ENCODE measurements at regions not wholly inside any gene's neighbourhood (a gene's known extent, or its start where the extent isn't known, plus 50 kb on each side); places are given as distances from the start of the nearest gene placed in this dataset.

DNA sequence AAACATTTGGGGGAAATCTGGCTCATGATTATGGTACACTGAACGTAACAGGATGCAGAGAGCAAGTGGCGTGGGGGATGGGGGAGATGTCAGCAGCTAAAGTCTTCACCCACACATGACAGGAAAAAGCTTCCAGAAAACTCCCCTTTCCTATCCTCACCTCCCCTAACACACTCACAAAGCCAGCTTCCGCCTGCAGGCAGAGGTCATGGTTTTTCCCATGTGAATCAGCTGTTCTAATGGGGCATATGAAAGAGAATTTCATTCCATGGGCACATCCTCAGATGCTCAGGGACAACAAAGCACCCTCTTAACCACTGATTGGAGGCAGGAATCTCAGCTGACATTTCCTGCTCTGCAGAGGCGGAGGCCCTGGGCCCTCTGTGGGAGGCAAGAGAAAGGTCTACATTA, 129.1 kb downstream of the TSN start:
- intact Hi-C loops (cut with micrococcal nuclease; ENCODE audit: unreplicated experiment), result no loop called here
- POLR2A ChIA-PET (ENCODE audit: unreplicated experiment), result no interaction called here

GRCh38 chr2:121886059-121886458, 130.6 kb downstream of the TSN start:
- BruUV-seq (replicated peaks), result no TSS peak
- no peaks in the 10 kb centered on the region for H3K9me2 ChIP-seq (ENCODE audit: insufficient read depth)
- ChIA-PET CTCF (no interaction called here), POLR2A (ENCODE audit: unreplicated experiment) (no interaction called here)
- H3K27me3 ChIP-seq (ENCODE audit: insufficient read depth, low read depth), result peaks cover 72% of the 10 kb centered on the region
- H3K9me3 ChIP-seq (ENCODE audit: insufficient read depth, low read depth), result no peaks in the 10 kb centered on the region
- no peak overlapping the region for H3K4me2 ChIP-seq
- no peak for TF ChIP-seq EZH2 (IDR thresholded peaks at IDR 0.05; ENCODE audit: low read depth)
- H3K79me2 ChIP-seq (ENCODE audit: low read depth), result no peaks in the 10 kb centered on the region
- H3F3A ChIP-seq (ENCODE audit: insufficient read depth, low read depth), result no peaks in the 10 kb centered on the region
- H3K4me3 ChIP-seq, result no peak overlapping the region
- no peak for DNase-seq
- no peak overlapping the region for H3K27ac ChIP-seq
- intact Hi-C loops (cut with micrococcal nuclease; ENCODE audit: unreplicated experiment), result no loop called here
- no peaks in the 10 kb centered on the region for H3K36me3 ChIP-seq (ENCODE audit: low read depth)
- H4K20me1 ChIP-seq (ENCODE audit: insufficient read depth), result no peaks in the 10 kb centered on the region
- no peaks in the 10 kb centered on the region for H3K4me1 ChIP-seq (replicated peaks; ENCODE audit: insufficient read depth)
- H2AFZ ChIP-seq, result no peak overlapping the region

More for the DNA sequence above, 129.1 kb downstream of the TSN start:
- CTCF ChIA-PET, result no interaction called here
- H2AFZ ChIP-seq, result no peak overlapping the region
- H3K4me1 ChIP-seq (replicated peaks; ENCODE audit: insufficient read depth), result no peaks in the 10 kb centered on the region
- H3K27me3 ChIP-seq (ENCODE audit: insufficient read depth, low read depth), result peaks cover 68% of the 10 kb centered on the region
- H3K36me3 ChIP-seq (ENCODE audit: low read depth), result no peaks in the 10 kb centered on the region
- H3K9me3 ChIP-seq (ENCODE audit: insufficient read depth, low read depth), result peaks cover 2% of the 10 kb centered on the region; the same call in 1 of the 2 replicates
- no peak overlapping the region for H3K4me2 ChIP-seq
- no peak overlapping the region for H3K4me3 ChIP-seq
- no peaks in the 10 kb centered on the region for H3F3A ChIP-seq (ENCODE audit: insufficient read depth, low read depth)
- H3K9me2 ChIP-seq (ENCODE audit: insufficient read depth), result no peaks in the 10 kb centered on the region
- no peak for DNase-seq
- H4K20me1 ChIP-seq (ENCODE audit: insufficient read depth), result no peaks in the 10 kb centered on the region
- H3K79me2 ChIP-seq (ENCODE audit: low read depth), result no peaks in the 10 kb centered on the region
- no TSS peak for BruUV-seq (replicated peaks)
- TF ChIP-seq, protein P1, sequence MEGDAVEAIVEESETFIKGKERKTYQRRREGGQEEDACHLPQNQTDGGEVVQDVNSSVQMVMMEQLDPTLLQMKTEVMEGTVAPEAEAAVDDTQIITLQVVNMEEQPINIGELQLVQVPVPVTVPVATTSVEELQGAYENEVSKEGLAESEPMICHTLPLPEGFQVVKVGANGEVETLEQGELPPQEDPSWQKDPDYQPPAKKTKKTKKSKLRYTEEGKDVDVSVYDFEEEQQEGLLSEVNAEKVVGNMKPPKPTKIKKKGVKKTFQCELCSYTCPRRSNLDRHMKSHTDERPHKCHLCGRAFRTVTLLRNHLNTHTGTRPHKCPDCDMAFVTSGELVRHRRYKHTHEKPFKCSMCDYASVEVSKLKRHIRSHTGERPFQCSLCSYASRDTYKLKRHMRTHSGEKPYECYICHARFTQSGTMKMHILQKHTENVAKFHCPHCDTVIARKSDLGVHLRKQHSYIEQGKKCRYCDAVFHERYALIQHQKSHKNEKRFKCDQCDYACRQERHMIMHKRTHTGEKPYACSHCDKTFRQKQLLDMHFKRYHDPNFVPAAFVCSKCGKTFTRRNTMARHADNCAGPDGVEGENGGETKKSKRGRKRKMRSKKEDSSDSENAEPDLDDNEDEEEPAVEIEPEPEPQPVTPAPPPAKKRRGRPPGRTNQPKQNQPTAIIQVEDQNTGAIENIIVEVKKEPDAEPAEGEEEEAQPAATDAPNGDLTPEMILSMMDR (conservative IDR thresholded peaks at IDR 0.05), result no peak
- TF ChIP-seq EZH2 (IDR thresholded peaks at IDR 0.05; ENCODE audit: low read depth), result no peak
- H3K27ac ChIP-seq, result no peak overlapping the region

DNA sequence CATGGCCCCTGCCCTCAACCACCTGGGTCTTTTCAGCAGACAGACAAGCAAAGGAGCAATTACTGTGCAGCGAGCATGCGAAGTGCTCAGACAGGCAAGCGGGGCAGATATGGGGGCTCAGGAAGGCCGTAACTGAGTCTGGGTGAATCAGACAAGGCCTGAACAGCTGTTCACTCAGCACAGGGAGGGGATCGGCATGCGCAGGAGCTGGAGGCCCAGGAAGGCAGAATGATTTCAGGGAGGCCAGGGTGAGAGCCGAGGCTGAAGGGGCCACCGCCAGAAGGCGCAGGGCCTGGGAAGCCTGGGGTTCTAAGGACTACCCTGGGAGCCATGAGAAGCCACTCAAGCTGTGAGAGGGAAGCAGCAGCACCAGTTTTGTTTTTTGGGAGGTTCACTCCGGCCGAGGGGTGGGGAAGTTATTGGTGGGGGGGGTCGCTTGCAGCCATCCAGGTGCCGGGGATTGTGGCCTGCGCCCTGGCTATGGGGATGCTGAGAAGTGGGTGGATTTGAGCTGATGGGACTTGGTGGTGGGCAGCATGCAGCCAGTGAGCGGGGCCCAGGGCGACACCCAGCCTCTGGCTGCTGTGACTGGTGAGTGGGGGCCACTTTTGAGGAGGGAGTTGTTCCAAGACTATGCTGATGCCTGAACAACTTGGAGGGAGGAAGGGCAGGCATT, 132.2 kb downstream of the TSN start:
- no peaks in the 10 kb centered on the region for H3K36me3 ChIP-seq (ENCODE audit: low read depth)
- H3F3A ChIP-seq (ENCODE audit: insufficient read depth, low read depth), result no peaks in the 10 kb centered on the region
- H3K79me2 ChIP-seq (ENCODE audit: low read depth), result no peaks in the 10 kb centered on the region
- H3K27me3 ChIP-seq (ENCODE audit: insufficient read depth, low read depth), result peaks cover 80% of the 10 kb centered on the region
- no peaks in the 10 kb centered on the region for H3K4me1 ChIP-seq (replicated peaks; ENCODE audit: insufficient read depth)
- no peak overlapping the region for H3K27ac ChIP-seq
- ChIA-PET CTCF (no interaction called here), POLR2A (ENCODE audit: unreplicated experiment) (no interaction called here)
- no peak overlapping the region for H3K4me2 ChIP-seq
- DNase-seq, result no peak
- H3K9me2 ChIP-seq (ENCODE audit: insufficient read depth), result no peaks in the 10 kb centered on the region
- no peaks in the 10 kb centered on the region for H4K20me1 ChIP-seq (ENCODE audit: insufficient read depth)
- TF ChIP-seq, protein P1 (conservative IDR thresholded peaks at IDR 0.05), result no peak
- TF ChIP-seq EZH2 (IDR thresholded peaks at IDR 0.05; ENCODE audit: low read depth), result no peak
- H2AFZ ChIP-seq, result no peak overlapping the region
- no peak overlapping the region for H3K4me3 ChIP-seq
- no TSS peak for BruUV-seq (replicated peaks)
- intact Hi-C loops (cut with micrococcal nuclease; ENCODE audit: unreplicated experiment), result no loop called here
- no peaks in the 10 kb centered on the region for H3K9me3 ChIP-seq (ENCODE audit: insufficient read depth, low read depth)

GRCh38 chr2:121888189-121888557, 132.7 kb downstream of the TSN start:
- H3K27ac ChIP-seq, result no peak overlapping the region
- H3K4me1 ChIP-seq (replicated peaks; ENCODE audit: insufficient read depth), result no peaks in the 10 kb centered on the region
- no peaks in the 10 kb centered on the region for H3K9me2 ChIP-seq (ENCODE audit: insufficient read depth)
- no peak for DNase-seq
- ChIA-PET CTCF (no interaction called here), POLR2A (ENCODE audit: unreplicated experiment) (no interaction called here)
- H3K4me2 ChIP-seq, result no peak overlapping the region
- H3K4me3 ChIP-seq, result no peak overlapping the region
- no TSS peak for BruUV-seq (replicated peaks)
- H4K20me1 ChIP-seq (ENCODE audit: insufficient read depth), result no peaks in the 10 kb centered on the region
- TF ChIP-seq, protein P1 (conservative IDR thresholded peaks at IDR 0.05), result peak; percentile 56; the same call in 1 of the 2 replicates
- TF ChIP-seq EZH2 (IDR thresholded peaks at IDR 0.05; ENCODE audit: low read depth), result no peak
- no peaks in the 10 kb centered on the region for H3K36me3 ChIP-seq (ENCODE audit: low read depth)
- intact Hi-C loops (cut with micrococcal nuclease; ENCODE audit: unreplicated experiment), result no loop called here
- H3K79me2 ChIP-seq (ENCODE audit: low read depth), result no peaks in the 10 kb centered on the region
- H3F3A ChIP-seq (ENCODE audit: insufficient read depth, low read depth), result no peaks in the 10 kb centered on the region
- no peaks in the 10 kb centered on the region for H3K9me3 ChIP-seq (ENCODE audit: insufficient read depth, low read depth)
- peaks cover 80% of the 10 kb centered on the region for H3K27me3 ChIP-seq (ENCODE audit: insufficient read depth, low read depth)
- H2AFZ ChIP-seq, result no peak overlapping the region

Measured in PC-9 (cell line).